Testis (tissue), 2 donors: ENCODE measurements at regions not wholly inside any gene's neighbourhood (a gene's known extent, or its start where the extent isn't known, plus 50 kb on each side); places are given as distances from the start of the nearest gene placed in this dataset.

Source experiments
- POLR2A ChIP-seq: fragments of 450-650 bp; IDR thresholded peaks from one replicate; pipeline ENCODE4 v1.6.1; 2017; ENCODE audit warnings: antibody characterized with exemption, mild to moderate bottlenecking, moderate library complexity
- TF ChIP-seq, protein P1 (sequence below), 3 experiments: fragments of 450-650 bp in 2 of 3; fragments of 200-600 bp in 1 of 3; sonication (generic) in 1 of 3; IDR thresholded peaks; one replicate each; pipeline ENCODE4 v1.5.1; 2016 to 2019; ENCODE audit warnings: antibody characterized with exemption in 3 of 3, mild to moderate bottlenecking in 2 of 3, moderate library complexity in 1 of 3

DNA sequence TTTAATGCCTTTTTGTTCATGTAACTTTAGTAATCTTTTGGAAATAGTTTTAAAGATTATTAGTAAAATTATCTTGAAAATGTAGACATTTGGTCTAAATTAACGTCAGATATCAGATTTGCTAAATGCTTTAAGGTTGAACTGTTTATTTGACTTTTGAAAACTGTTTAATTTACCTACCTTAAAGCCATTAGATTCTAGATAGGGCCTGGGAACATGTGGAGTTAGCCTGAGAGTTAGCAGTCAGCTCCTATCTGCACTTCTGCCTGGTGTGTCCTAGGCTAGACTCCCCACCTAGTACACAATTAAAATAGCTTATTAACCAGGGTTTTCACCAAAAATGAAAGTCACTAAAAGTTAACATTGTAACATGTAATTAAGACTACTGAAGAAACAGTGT lies 53.7 kb upstream of the CFAP20DC start:
- no peak for TF ChIP-seq POLR2A
- TF ChIP-seq, protein P1, sequence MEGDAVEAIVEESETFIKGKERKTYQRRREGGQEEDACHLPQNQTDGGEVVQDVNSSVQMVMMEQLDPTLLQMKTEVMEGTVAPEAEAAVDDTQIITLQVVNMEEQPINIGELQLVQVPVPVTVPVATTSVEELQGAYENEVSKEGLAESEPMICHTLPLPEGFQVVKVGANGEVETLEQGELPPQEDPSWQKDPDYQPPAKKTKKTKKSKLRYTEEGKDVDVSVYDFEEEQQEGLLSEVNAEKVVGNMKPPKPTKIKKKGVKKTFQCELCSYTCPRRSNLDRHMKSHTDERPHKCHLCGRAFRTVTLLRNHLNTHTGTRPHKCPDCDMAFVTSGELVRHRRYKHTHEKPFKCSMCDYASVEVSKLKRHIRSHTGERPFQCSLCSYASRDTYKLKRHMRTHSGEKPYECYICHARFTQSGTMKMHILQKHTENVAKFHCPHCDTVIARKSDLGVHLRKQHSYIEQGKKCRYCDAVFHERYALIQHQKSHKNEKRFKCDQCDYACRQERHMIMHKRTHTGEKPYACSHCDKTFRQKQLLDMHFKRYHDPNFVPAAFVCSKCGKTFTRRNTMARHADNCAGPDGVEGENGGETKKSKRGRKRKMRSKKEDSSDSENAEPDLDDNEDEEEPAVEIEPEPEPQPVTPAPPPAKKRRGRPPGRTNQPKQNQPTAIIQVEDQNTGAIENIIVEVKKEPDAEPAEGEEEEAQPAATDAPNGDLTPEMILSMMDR (IDR thresholded peaks at IDR 0.05) = no peak
